ENCODE measurements at regions not wholly inside any gene's neighbourhood (a gene's known extent, or its start where the extent isn't known, plus 50 kb on each side); places are given as distances from the start of the nearest gene placed in this dataset.

- Histone ChIP-seq H3K27me3 (ENCODE audit: control insufficient read depth in 2 of 2, insufficient read depth in 2 of 2, low read length in 2 of 2) (peaks cover 0 to 3% of the 10 kb centered on the region in 2 donors), H3K4me1 (ENCODE audit: control insufficient read depth in 2 of 2, insufficient read depth in 2 of 2, low read length in 2 of 2) (no peaks in the 10 kb centered on the region), H3K36me3 (ENCODE audit: control insufficient read depth in 2 of 3, insufficient read depth in 3 of 3, low read length in 3 of 3) (no peaks in the 10 kb centered on the region), H3K9me3 (ENCODE audit: control insufficient read depth in 2 of 3, low read length in 3 of 3) (no peaks in the 10 kb centered on the region), H3K4me3 (ENCODE audit: low read length) (no peak overlapping the region), H3K27ac (ENCODE audit: low read depth, low read length) (no peak overlapping the region)
- Mint-ChIP-seq H3K9me3 (peaks cover 0 to 9% (median 0%) of the 10 kb centered on the region in 11 donors), H3K27me3 (peaks cover 3 to 29% (median 13%) of the 10 kb centered on the region in 5 donors), H3K36me3 (no peaks in the 10 kb centered on the region), H3K4me3 (no peak overlapping the region), H3K27ac (no peak overlapping the region), H3K4me1 (peaks cover 0 to 5% (median 0%) of the 10 kb centered on the region in 7 donors)
- ATAC-seq (no peak), DNase-seq (no peak)
- intact Hi-C loops (cut with micrococcal nuclease) = no loop called here
- CTCF ChIA-PET = no interaction called here
- POLR2A ChIA-PET = no interaction called here
Measured at GRCh38 chr5:67732471-67732870, 483.1 kb upstream of the PIK3R1 start.

- intact Hi-C loops (cut with micrococcal nuclease) = no loop called here
- H3K27ac ChIP-seq (ENCODE audit: low read depth, low read length) = no peak overlapping the region
Measured at GRCh38 chr5:67731886-67732285, 483.7 kb upstream of the PIK3R1 start.

GRCh38 chr5:67730917-67731474, 484.6 kb upstream of the PIK3R1 start:
- no peaks in the 10 kb centered on the region for H3K36me3 ChIP-seq (ENCODE audit: control insufficient read depth in 2 of 3, insufficient read depth in 3 of 3, low read length in 3 of 3)
- peaks cover 0 to 5% (median 0%) of the 10 kb centered on the region in 7 donors for H3K4me1 Mint-ChIP-seq
- no peak overlapping the region for H3K27ac Mint-ChIP-seq
- peaks cover 3 to 29% (median 13%) of the 10 kb centered on the region in 5 donors for H3K27me3 Mint-ChIP-seq
- H3K27me3 ChIP-seq (ENCODE audit: control insufficient read depth in 2 of 2, insufficient read depth in 2 of 2, low read length in 2 of 2) = peaks cover 0 to 3% of the 10 kb centered on the region in 2 donors
- H3K4me3 ChIP-seq (ENCODE audit: low read length) = no peak overlapping the region
- intact Hi-C loops (cut with micrococcal nuclease) = no loop called here
- H3K27ac ChIP-seq (ENCODE audit: low read depth, low read length) = no peak overlapping the region
- ChIA-PET CTCF (no interaction called here), POLR2A (no interaction called here)
- no peak for ATAC-seq
- H3K4me1 ChIP-seq (ENCODE audit: control insufficient read depth in 2 of 2, insufficient read depth in 2 of 2, low read length in 2 of 2) = no peaks in the 10 kb centered on the region
- no peak for DNase-seq
- no peak overlapping the region for H3K4me3 Mint-ChIP-seq
- H3K36me3 Mint-ChIP-seq = no peaks in the 10 kb centered on the region
- no peaks in the 10 kb centered on the region for H3K9me3 ChIP-seq (ENCODE audit: control insufficient read depth in 2 of 3, low read length in 3 of 3)
- peaks cover 0 to 4% (median 0%) of the 10 kb centered on the region in 11 donors for H3K9me3 Mint-ChIP-seq

More at GRCh38 chr5:67731886-67732285, 483.7 kb upstream of the PIK3R1 start:
- peaks cover 3 to 29% (median 13%) of the 10 kb centered on the region in 5 donors for H3K27me3 Mint-ChIP-seq
- Histone ChIP-seq H3K36me3 (ENCODE audit: control insufficient read depth in 2 of 3, insufficient read depth in 3 of 3, low read length in 3 of 3) (no peaks in the 10 kb centered on the region), H3K27me3 (ENCODE audit: control insufficient read depth in 2 of 2, insufficient read depth in 2 of 2, low read length in 2 of 2) (peaks cover 0 to 3% of the 10 kb centered on the region in 2 donors), H3K9me3 (ENCODE audit: control insufficient read depth in 2 of 3, low read length in 3 of 3) (no peaks in the 10 kb centered on the region), H3K4me1 (ENCODE audit: control insufficient read depth in 2 of 2, insufficient read depth in 2 of 2, low read length in 2 of 2) (no peaks in the 10 kb centered on the region), H3K4me3 (ENCODE audit: low read length) (no peak overlapping the region)
- POLR2A ChIA-PET = no interaction called here
- CTCF ChIA-PET = no interaction called here
- peaks cover 0 to 5% (median 0%) of the 10 kb centered on the region in 7 donors for H3K4me1 Mint-ChIP-seq
- ATAC-seq = no peak
- H3K9me3 Mint-ChIP-seq = peaks cover 0 to 9% (median 0%) of the 10 kb centered on the region in 11 donors
- DNase-seq = no peak
- H3K4me3 Mint-ChIP-seq = no peak overlapping the region
- no peak overlapping the region for H3K27ac Mint-ChIP-seq
- no peaks in the 10 kb centered on the region for H3K36me3 Mint-ChIP-seq

GRCh38 chr5:67728326-67728890, 487.1 kb upstream of the PIK3R1 start:
- Histone ChIP-seq H3K36me3 (ENCODE audit: control insufficient read depth in 2 of 3, insufficient read depth in 3 of 3, low read length in 3 of 3) (no peaks in the 10 kb centered on the region), H3K4me3 (ENCODE audit: low read length) (no peak overlapping the region), H3K27me3 (ENCODE audit: control insufficient read depth in 2 of 2, insufficient read depth in 2 of 2, low read length in 2 of 2) (peaks cover 0 to 3% of the 10 kb centered on the region in 2 donors), H3K9me3 (ENCODE audit: control insufficient read depth in 2 of 3, low read length in 3 of 3) (no peaks in the 10 kb centered on the region), H3K4me1 (ENCODE audit: control insufficient read depth in 2 of 2, insufficient read depth in 2 of 2, low read length in 2 of 2) (no peaks in the 10 kb centered on the region), H3K27ac (ENCODE audit: low read depth, low read length) (no peak overlapping the region)
- Mint-ChIP-seq H3K4me3 (no peak overlapping the region), H3K9me3 (peaks cover 0 to 1% (median 0%) of the 10 kb centered on the region in 11 donors), H3K4me1 (no peaks in the 10 kb centered on the region), H3K36me3 (no peaks in the 10 kb centered on the region), H3K27ac (no peak overlapping the region), H3K27me3 (peaks cover 3 to 23% (median 4%) of the 10 kb centered on the region in 5 donors)
- intact Hi-C loops (cut with micrococcal nuclease) = no loop called here
- DNase-seq (no peak), ATAC-seq (no peak)
- POLR2A ChIA-PET = no interaction called here
- CTCF ChIA-PET = no interaction called here

- H3K27ac Mint-ChIP-seq = no peak overlapping the region
- H3K27me3 Mint-ChIP-seq = peaks cover 0 to 8% (median 2%) of the 10 kb centered on the region in 5 donors
- no peak overlapping the region for H3K4me3 ChIP-seq (ENCODE audit: low read length)
- H3K36me3 Mint-ChIP-seq = no peaks in the 10 kb centered on the region
- no peaks in the 10 kb centered on the region for H3K4me1 ChIP-seq (ENCODE audit: control insufficient read depth in 2 of 2, insufficient read depth in 2 of 2, low read length in 2 of 2)
- no peaks in the 10 kb centered on the region for H3K9me3 ChIP-seq (ENCODE audit: control insufficient read depth in 2 of 3, low read length in 3 of 3)
- POLR2A ChIA-PET = interaction anchor here (0.7 kb wide), 1 partner anchor 389 kb away, joined by 4 read pairs; no protein-coding TSS in a partner anchor
- no peak overlapping the region for H3K27ac ChIP-seq (ENCODE audit: low read depth, low read length)
- intact Hi-C loops (cut with micrococcal nuclease) = no loop called here
- no peaks in the 10 kb centered on the region for H3K36me3 ChIP-seq (ENCODE audit: control insufficient read depth in 2 of 3, insufficient read depth in 3 of 3, low read length in 3 of 3)
- CTCF ChIA-PET = no interaction called here
- no peaks in the 10 kb centered on the region for H3K27me3 ChIP-seq (ENCODE audit: control insufficient read depth in 2 of 2, insufficient read depth in 2 of 2, low read length in 2 of 2)
- H3K4me1 Mint-ChIP-seq = no peaks in the 10 kb centered on the region
- H3K4me3 Mint-ChIP-seq = no peak overlapping the region
- H3K9me3 Mint-ChIP-seq = peaks cover 0 to 1% (median 0%) of the 10 kb centered on the region in 11 donors
- no peak for DNase-seq
- no peak for ATAC-seq
Measured at GRCh38 chr5:67725604-67726003, 490.0 kb upstream of the PIK3R1 start.

- H3K27me3 Mint-ChIP-seq = peaks cover 0 to 4% (median 0%) of the 10 kb centered on the region in 5 donors
- no peaks in the 10 kb centered on the region for H3K36me3 Mint-ChIP-seq
- Histone ChIP-seq H3K27me3 (ENCODE audit: control insufficient read depth in 2 of 2, insufficient read depth in 2 of 2, low read length in 2 of 2) (no peaks in the 10 kb centered on the region), H3K27ac (ENCODE audit: low read depth, low read length) (no peak overlapping the region), H3K4me1 (ENCODE audit: control insufficient read depth in 2 of 2, insufficient read depth in 2 of 2, low read length in 2 of 2) (no peaks in the 10 kb centered on the region), H3K9me3 (ENCODE audit: control insufficient read depth in 2 of 3, low read length in 3 of 3) (no peaks in the 10 kb centered on the region), H3K36me3 (ENCODE audit: control insufficient read depth in 2 of 3, insufficient read depth in 3 of 3, low read length in 3 of 3) (no peaks in the 10 kb centered on the region), H3K4me3 (ENCODE audit: low read length) (no peak overlapping the region)
- POLR2A ChIA-PET = no interaction called here
- no peak overlapping the region for H3K4me3 Mint-ChIP-seq
- ATAC-seq = no peak
- no peaks in the 10 kb centered on the region for H3K4me1 Mint-ChIP-seq
- peaks cover 0 to 1% (median 0%) of the 10 kb centered on the region in 11 donors for H3K9me3 Mint-ChIP-seq
- CTCF ChIA-PET = no interaction called here
- intact Hi-C loops (cut with micrococcal nuclease) = no loop called here
- DNase-seq = no peak
- no peak overlapping the region for H3K27ac Mint-ChIP-seq
Measured at GRCh38 chr5:67724412-67725135, 491.0 kb upstream of the PIK3R1 start.
